Astrocyte of the spinal cord (primary cell): ENCODE measurements at regions not wholly inside any gene's neighbourhood (a gene's known extent, or its start where the extent isn't known, plus 50 kb on each side); places are given as distances from the start of the nearest gene placed in this dataset.

Experiments
- DNase-seq: peaks from one replicate; pipeline ENCODE4 v3.0.0; 2011; ENCODE audit warnings: low read depth, low spot score
- H3K4me3 ChIP-seq: 2 replicates; pipeline ENCODE4 v1.5.1; 2011; ENCODE audit warnings: low read depth, mild to moderate bottlenecking, low read length, moderate library complexity
- CTCF ChIP-seq: IDR thresholded peaks from 2 replicates; pipeline ENCODE4 v1.5.1; 2012; ENCODE audit warnings: low read depth, mild to moderate bottlenecking, low read length, inconsistent platforms
- in situ Hi-C: cut with HindIII; loops from 2 replicates; pipeline ENCODE4 v1.10.0; 2017; ENCODE audit warnings: low sequenced_read_pairs

DNA sequence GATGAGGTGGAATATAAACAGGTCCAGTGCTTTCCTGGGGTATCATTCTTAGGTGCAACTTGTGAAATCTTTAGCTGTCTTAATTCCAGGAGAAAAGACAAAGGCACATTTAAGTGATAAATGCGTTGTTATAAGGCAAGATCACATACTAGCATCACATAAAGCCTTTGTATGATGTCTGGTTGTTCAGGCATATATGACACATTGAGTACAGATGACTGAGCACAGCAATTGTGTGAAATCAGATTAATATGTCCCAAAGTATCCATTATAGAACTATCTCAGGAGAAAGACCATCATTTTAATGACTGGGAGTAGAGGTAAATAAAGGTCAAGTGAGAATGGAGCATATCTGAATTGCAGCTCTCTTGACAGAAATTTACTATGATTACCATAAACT, 205.1 kb downstream of the PTGER3 start:
- TF ChIP-seq CTCF = no peak
- no peak overlapping the region for H3K4me3 ChIP-seq
- in situ Hi-C loops = no loop called here
- DNase-seq = no peak

DNA sequence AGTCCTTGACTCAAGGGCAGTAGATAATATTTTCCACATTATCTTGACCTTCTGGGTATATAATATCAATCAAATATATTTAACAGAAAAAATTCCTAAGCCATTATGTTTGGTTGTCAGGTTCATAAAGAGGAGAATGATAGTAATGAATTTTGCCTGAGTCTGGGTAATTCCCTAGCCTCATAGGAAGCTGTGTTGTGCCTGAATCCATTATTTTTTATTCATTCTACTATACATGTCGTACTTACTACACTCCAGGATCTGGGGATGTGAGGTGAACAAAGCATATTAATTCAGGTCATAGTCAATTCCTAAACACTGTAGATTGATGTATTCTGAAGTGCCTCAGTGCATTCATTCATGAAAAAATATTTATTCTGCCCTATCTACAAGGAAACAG, 204.2 kb downstream of the PTGER3 start:
- TF ChIP-seq CTCF = no peak
- DNase-seq = no peak
- no peak overlapping the region for H3K4me3 ChIP-seq
- in situ Hi-C loops = no loop called here

DNA sequence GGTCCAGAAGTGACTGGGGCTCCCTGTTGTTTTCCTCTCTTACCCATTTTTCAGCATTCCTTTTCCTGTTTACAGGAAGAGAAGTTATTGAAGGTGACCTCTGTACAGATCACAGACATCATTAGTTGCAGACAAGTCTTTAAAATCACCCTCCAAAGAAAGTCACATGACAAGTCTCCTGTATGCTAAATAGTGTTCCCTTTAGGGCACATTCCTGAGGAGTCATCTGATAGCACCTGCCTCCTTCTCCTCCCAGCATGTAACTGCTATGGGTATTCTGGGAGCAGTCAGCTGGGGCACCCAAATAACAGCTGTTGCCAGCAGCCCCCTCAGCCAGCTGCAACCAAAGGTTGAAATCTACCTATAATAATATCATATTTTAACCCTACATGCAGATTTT, 200.6 kb downstream of the PTGER3 start:
- DNase-seq = no peak
- in situ Hi-C loops = no loop called here
- no peak overlapping the region for H3K4me3 ChIP-seq
- TF ChIP-seq CTCF = no peak

GRCh38 chr1:70855203-70855602, 192.4 kb downstream of the PTGER3 start:
- in situ Hi-C loops = no loop called here

DNA sequence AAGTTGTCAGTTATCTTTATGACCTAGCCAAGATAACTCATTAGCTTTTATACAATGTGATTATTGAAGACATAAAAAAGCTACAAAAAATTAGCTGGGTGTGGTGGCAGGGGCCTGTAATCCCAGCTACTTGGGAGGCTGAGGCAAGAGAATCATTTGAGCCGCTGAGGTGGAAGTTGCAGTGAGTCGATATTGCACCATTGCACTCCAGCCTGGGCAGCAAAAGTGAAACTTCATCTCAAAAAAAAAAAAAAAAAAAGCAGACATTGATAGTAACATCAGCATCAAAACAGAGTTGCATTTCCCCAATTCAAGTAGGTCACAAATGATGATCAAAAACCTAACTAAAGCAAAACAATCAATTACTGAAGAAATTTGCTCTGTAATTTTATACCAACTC, 191.4 kb downstream of the PTGER3 start:
- in situ Hi-C loops = no loop called here
- TF ChIP-seq CTCF = no peak
- no peak overlapping the region for H3K4me3 ChIP-seq
- DNase-seq = no peak

More at GRCh38 chr1:70855203-70855602, 192.4 kb downstream of the PTGER3 start:
- no peak for DNase-seq
- no peak overlapping the region for H3K4me3 ChIP-seq
- no peak for TF ChIP-seq CTCF

- DNase-seq = no peak
- in situ Hi-C loops = no loop called here
- H3K4me3 ChIP-seq = no peak overlapping the region
- TF ChIP-seq CTCF = no peak
These were observed 184.4 kb downstream of the PTGER3 start for GRCh38 chr1:70863239-70863638.

GRCh38 chr1:70864302-70864701, 183.3 kb downstream of the PTGER3 start:
- H3K4me3 ChIP-seq = no peak overlapping the region
- no peak for TF ChIP-seq CTCF
- DNase-seq = no peak
- in situ Hi-C loops = no loop called here
